NT2/D1 (cell line): ENCODE measurements at regions not wholly inside any gene's neighbourhood (a gene's known extent, or its start where the extent isn't known, plus 50 kb on each side); places are given as distances from the start of the nearest gene placed in this dataset.

ENCODE experiments used
- SUZ12 ChIP-seq: IDR thresholded peaks from 2 replicates; pipeline ENCODE4 v1.6.1; 2011; ENCODE audit not compliant: insufficient read length, insufficient read depth; ENCODE audit errors: extremely low read depth
- ZNF274 ChIP-seq: IDR thresholded peaks from 2 replicates; pipeline ENCODE4 v1.6.1; 2011; ENCODE audit warnings: mild to moderate bottlenecking, low read depth, low read length

DNA sequence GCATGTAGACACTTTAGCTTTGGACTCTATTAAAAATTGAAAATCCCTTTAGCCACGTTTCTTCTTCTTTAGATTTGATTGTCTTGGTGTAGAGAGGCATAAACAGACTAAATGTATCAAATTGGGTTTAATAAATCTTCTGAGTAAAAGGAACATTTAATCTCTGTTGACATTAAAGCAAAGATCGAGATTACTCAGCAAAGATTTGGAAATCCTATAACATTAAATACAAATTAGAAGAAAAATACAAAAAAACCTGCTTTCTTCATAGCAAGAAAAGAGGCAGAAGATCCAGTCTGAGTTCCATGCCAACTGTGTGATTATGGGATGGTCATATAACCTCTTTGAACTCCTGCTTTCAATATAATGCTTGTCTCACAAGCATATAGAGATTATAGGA lies 172.3 kb downstream of the GJA1 start:
- no peak for TF ChIP-seq ZNF274
- no peak for TF ChIP-seq SUZ12
